ENCODE measurements at regions not wholly inside any gene's neighbourhood (a gene's known extent, or its start where the extent isn't known, plus 50 kb on each side); places are given as distances from the start of the nearest gene placed in this dataset.

- DNase-seq (ENCODE audit: low spot score) = no peak
These were observed 786.6 kb upstream of the ID2 start for GRCh38 chr2:7895289-7895688.

- DNase-seq (ENCODE audit: low spot score) = no peak
These were observed 784.8 kb upstream of the ID2 start for GRCh38 chr2:7896940-7897487.

- no peak for DNase-seq (ENCODE audit: low spot score)
These were observed 782.6 kb upstream of the ID2 start for GRCh38 chr2:7899241-7899640.

DNA sequence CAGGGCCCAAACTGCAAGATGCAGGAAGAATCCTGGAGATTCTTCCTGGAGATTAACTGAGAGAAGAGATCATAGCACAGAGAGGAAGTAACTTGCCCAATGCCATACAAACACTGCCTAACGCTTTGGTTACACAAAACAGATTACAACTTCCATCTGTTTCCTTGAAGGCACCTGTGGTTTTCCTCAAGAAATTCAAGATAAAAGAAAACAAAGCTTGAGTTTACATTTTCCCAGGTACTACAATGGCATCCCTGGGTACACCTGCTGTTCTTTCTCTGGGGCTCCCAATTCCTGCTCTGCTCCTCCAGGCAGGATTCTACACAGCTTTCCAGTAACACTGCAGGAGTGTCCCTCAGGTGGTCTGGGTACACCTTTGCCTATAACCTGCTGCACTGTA lies 781.9 kb upstream of the ID2 start:
- DNase-seq (ENCODE audit: low spot score) = no peak

DNA sequence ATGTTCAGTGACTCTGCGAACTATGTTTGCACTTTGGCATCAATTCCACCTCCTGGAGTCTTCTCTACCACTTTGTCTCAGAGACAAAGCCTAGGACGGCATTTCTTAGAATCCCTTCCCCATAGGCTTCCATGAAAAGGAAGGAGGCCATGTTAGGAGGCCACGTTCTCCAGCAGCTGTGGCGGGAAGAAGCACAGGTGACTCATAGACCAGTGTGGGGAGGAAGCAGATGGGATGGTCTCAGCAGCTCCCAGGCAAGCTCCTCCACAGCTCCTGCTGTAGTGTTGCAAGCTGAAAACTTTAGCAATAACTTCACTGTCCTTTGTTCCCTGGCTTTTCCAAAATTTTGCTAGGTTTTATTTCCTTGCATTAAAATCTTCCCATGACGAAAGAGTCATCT lies 781.3 kb upstream of the ID2 start:
- DNase-seq (ENCODE audit: low spot score) = no peak

DNA sequence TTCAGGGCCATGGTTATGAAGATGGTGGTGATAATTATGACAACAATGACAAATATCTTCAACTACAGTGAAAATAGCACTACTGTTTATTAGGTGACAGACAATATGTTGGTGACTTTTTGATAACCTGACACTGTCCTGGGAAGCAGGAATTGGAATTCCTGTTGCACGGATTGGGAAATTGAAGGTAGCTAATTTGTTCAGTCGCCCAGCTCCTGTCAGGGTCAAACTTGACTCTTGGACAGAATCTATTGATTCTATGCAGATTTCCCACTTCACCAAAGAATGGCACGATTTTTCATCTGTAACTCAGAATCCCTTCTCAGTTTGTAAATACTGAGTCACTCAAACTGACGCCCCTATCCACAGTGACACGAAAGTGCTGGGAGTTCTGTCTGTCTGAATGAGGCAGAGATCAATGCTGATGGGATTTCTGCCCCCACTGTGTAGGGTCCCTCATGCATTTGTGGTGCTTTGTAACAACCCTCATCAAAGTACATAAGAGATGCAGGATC lies 779.5 kb upstream of the ID2 start:
- DNase-seq (ENCODE audit: low spot score) = no peak

DNA sequence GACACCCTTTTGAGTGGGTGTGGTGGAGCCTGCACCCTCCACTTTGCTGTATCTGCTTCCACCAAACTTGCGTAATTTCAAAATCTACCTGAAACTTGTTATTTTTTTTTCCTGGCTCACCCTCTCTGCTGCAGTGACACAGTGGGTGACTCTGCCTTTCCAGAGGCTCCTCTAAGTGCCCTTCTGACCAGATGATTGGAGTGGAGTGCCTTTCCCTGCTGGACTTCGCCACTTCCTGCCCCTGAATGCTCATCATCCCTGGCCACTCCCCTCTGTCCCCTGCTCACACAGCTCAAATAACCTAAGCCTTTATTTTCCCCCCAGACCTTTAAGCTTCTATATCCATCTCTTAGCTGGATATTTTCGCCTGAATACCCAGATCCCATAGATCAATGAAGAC lies 777.5 kb upstream of the ID2 start:
- no peak for DNase-seq (ENCODE audit: low spot score)

GRCh38 chr2:7905756-7906155 lies 776.1 kb upstream of the ID2 start:
- DNase-seq (ENCODE audit: low spot score) = no peak

DNA sequence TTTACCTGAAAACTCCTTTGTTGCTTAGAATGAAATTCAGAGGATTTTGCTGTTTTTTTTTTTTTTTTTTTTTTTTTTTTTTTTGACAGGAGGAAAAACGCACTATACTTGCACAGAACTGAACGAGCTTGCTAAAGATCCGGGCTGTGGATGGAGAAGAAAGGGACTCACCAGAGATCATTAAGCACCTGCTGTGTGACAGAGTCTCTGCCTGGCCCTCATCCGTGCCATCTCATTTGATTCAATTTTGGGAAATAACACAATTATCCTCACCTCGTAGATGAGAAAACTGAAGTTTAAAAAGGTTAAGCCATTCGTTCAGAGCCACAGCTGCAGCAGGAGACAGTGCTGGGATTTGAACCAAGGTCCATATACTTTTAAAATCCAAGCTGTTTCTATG lies 775.4 kb upstream of the ID2 start:
- DNase-seq (ENCODE audit: low spot score) = no peak

- DNase-seq (ENCODE audit: low spot score) = no peak
These were observed 774.8 kb upstream of the ID2 start for GRCh38 chr2:7907041-7907440.

- no peak for DNase-seq (ENCODE audit: low spot score)
These were observed 771.1 kb upstream of the ID2 start for GRCh38 chr2:7910752-7911151.

GRCh38 chr2:7911196-7911595 lies 770.7 kb upstream of the ID2 start:
- no peak for DNase-seq (ENCODE audit: low spot score)

GRCh38 chr2:7913974-7914373 lies 767.9 kb upstream of the ID2 start:
- no peak for DNase-seq (ENCODE audit: low spot score)

- DNase-seq (ENCODE audit: low spot score) = no peak
These were observed 766.4 kb upstream of the ID2 start for GRCh38 chr2:7915302-7916091.

DNA sequence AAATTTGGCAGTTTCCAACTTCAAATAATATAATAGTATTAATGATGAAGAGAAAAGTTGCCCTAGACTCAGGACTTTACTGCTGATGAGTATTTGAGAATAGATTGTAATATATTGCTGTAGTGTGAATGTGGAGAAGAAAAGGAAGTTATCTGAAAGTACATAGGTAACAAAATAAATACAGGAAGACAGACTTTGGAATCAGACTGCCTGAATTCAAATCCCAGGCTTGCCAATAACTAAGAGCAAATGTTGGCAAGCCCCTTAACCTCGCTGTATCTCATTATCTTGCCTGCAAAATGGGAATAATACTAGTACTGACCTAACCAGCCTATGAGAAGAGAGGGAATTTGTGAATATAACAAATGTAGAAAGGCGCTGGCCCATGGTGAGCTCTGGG lies 765.2 kb upstream of the ID2 start:
- DNase-seq (ENCODE audit: low spot score) = no peak

- DNase-seq (ENCODE audit: low spot score) = no peak
These were observed 762.3 kb upstream of the ID2 start for GRCh38 chr2:7919510-7919909.

DNA sequence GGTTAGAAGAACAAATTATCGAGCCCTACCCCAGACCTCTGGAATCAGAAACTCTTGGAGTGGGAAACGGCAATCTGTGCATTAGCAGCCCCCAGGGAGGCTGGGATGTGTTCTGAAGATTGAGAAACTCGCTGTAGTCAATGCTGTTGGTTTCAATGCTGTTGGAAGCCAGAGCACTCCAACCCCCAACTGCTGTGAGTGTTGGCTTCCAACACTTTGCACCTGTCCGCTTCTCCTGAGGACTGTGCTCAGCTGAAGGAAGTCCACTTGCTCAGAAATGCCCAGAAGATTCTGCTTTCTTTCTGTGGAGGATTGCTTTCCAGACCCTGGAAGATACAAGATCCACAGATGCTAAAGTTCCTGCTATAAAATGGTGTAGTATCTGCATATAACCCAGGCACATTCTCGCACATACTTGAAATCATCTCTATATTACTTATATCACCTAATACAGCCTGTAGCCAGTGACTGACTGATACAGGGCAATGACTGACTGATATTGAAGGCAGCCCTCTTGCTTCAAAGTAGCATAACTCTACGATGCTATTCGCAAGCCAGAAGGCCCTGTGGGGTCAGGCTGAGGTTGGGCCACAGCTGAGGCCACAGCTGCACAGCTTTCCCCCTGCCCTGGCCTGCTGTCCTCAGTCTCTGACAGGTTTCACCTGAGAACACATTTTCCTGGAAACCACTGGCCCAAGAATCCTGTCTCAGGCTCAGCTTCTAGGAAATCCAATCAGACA lies 757.7 kb upstream of the ID2 start:
- no peak for DNase-seq (ENCODE audit: low spot score)

DNA sequence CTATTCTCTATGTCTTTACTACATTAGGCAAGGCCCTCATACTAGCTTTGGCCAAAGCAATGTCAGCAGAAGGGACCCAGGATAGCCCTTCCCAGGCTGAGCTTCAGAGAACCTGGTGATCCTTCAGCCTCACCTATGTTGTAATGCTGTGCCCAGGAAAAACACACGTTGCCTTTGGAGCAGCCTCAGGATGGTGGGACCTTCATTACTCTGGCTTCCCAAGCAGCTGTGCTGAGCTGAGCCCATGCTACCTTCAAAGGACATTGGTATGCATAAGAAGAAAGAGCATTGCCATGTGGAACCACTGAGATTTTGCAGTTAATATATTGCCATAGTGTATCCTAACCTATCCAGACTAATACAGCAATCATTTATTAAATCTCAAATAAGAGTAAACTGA lies 756.4 kb upstream of the ID2 start:
- no peak for DNase-seq (ENCODE audit: low spot score)

GRCh38 chr2:7927691-7928090 lies 754.2 kb upstream of the ID2 start:
- no peak for DNase-seq (ENCODE audit: low spot score)

DNA sequence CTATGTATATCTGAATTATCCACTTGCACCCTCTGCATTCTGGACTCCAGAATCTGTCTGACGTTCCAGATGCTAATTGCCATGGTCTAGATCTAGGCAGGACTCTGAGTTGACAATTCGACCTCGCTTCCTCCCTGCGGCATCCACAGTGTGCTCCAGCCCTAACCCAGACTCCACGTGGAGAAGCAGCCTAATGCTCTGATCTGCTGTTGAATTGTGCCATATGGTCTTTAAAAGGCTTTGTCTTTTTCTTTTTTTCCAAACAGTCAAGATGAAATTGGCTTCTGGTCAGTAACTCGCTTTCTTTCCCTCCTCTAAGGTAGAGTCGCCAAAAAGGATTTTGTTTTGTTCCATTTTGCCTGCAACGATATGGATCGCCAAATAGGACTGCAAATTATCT lies 752.6 kb upstream of the ID2 start:
- DNase-seq (ENCODE audit: low spot score) = no peak

DNA sequence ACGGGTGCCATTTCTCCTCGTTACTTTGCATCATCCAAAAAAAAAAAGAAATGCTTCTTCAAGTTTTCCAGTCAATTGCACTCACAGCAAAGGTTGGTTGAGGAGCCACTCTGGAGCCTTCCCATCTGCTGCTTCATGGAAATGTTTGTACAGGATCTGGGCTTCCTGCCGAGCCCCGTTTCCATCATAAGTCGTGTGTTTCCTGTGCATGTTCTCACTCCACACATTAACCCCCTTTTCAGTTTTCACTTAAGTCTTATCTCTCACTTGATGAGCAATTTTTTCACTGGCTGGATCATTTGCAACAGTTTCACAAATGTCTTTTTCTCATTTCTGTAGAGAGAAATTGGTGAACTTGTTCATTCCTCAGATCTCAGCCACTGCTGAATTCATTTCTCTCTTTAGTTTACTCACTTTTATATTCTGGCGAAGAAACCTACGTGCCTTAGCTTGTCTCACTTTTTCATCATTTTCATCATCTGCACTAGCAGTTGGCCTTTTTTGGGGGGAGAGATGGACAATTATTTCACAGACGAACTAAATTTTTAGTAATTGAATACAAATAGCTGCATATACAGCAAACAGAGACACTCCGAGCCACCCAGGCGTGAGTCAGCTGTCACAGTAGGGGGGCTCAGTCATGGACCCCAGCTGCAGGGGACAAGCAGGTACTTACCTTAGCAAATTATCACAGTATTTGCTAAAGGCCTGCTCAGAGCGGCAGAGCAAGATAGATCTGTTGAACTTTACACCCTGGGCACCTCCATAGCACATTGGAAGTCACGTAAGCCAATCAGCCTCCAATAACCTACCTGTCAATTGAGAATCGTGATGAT lies 750.8 kb upstream of the ID2 start:
- no peak for DNase-seq (ENCODE audit: low spot score)

GRCh38 chr2:7931808-7932207 lies 750.0 kb upstream of the ID2 start:
- no peak for DNase-seq (ENCODE audit: low spot score)

All from HuH-7.5 (cell line).